ENCODE measurements at regions not wholly inside any gene's neighbourhood (a gene's known extent, or its start where the extent isn't known, plus 50 kb on each side); places are given as distances from the start of the nearest gene placed in this dataset.

DNA sequence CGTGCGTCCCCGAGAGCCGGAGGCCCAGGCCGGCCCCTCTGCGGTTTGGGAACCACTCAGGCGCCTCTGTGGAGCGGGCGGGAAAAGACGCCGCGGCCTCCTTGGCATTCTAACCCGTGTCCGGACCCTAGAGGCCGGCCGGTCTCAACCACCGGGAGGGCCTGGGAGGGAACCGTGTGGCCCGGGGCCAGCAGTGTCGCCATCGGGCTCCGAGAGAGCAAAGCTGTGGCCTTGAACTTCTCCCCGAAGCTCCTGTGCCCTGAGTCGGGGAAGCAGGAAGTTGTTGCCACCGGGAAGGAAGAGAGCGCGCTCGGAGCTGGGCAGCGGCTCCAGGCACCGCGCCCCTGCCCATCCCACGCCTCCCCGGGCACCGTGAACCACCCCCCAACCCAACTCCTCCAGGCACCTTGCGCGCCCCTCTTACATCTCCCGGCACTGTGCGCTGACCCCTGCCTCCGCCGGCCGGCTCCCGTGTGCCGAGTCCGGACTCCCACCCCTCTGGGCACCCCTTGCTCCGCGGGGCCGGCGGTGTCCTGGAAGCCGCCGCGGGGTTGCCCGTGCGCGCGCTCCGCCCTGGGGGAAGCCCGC, 80.0 kb upstream of the PPARA start:
- FAIRE-seq = no peak
- no peaks in the 10 kb centered on the region for H3K9me3 ChIP-seq (ENCODE audit: control insufficient read depth, low read depth, low read length)
- no peak overlapping the region for H2AFZ ChIP-seq (ENCODE audit: control insufficient read depth, low read length)
- H3K27ac ChIP-seq (ENCODE audit: control insufficient read depth, insufficient read depth, low read length) = peak overlapping the region; percentile 98
- peak overlapping the region; percentile 95 for H3K9ac ChIP-seq (ENCODE audit: control insufficient read depth, extremely low read depth, insufficient read depth, low read length)
- H3K9me1 ChIP-seq (ENCODE audit: control insufficient read depth, extremely low read depth, insufficient read depth, low read length) = no peaks in the 10 kb centered on the region
- peaks cover 23% of the 10 kb centered on the region for H3K4me1 ChIP-seq (ENCODE audit: control insufficient read depth, extremely low read depth, insufficient read depth, low read length)
- H4K20me1 ChIP-seq (ENCODE audit: control insufficient read depth, extremely low read depth, insufficient read depth, low read length) = peaks cover 10% of the 10 kb centered on the region
- TF ChIP-seq, protein P1, sequence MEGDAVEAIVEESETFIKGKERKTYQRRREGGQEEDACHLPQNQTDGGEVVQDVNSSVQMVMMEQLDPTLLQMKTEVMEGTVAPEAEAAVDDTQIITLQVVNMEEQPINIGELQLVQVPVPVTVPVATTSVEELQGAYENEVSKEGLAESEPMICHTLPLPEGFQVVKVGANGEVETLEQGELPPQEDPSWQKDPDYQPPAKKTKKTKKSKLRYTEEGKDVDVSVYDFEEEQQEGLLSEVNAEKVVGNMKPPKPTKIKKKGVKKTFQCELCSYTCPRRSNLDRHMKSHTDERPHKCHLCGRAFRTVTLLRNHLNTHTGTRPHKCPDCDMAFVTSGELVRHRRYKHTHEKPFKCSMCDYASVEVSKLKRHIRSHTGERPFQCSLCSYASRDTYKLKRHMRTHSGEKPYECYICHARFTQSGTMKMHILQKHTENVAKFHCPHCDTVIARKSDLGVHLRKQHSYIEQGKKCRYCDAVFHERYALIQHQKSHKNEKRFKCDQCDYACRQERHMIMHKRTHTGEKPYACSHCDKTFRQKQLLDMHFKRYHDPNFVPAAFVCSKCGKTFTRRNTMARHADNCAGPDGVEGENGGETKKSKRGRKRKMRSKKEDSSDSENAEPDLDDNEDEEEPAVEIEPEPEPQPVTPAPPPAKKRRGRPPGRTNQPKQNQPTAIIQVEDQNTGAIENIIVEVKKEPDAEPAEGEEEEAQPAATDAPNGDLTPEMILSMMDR (optimal IDR thresholded peaks at IDR 0.05 in 1 of 3, IDR thresholded peaks at IDR 0.05 in 1 of 3, conservative IDR thresholded peaks at IDR 0.05 in 1 of 3; ENCODE audit: extremely low read depth in 1 of 3, insufficient read depth in 2 of 3, low read length in 3 of 3) = no peak
- no peak for TF ChIP-seq EZH2 (IDR thresholded peaks at IDR 0.05; ENCODE audit: low read length)
- no peak for DNase-seq (ENCODE audit: low read depth, low spot score)
- dilution Hi-C loops (cut with MboI; ENCODE audit: extremely low pct_ligation_motif_present, low sequenced_read_pairs) = no loop called here
- H3K27me3 ChIP-seq (ENCODE audit: control insufficient read depth, extremely low read depth, insufficient read depth, low read length) = no peaks in the 10 kb centered on the region
- H3K79me2 ChIP-seq (ENCODE audit: control insufficient read depth, insufficient read depth, low read length) = peaks cover 84% of the 10 kb centered on the region
- peaks cover 11 to 24% of the 10 kb centered on the region in 2 experiments for H3K36me3 ChIP-seq (ENCODE audit: control insufficient read depth in 2 of 2, extremely low read depth in 1 of 2, insufficient read depth in 2 of 2, low read length in 2 of 2)
- peak overlapping the region; percentile 100 for H3K4me2 ChIP-seq (ENCODE audit: control insufficient read depth, extremely low read depth, insufficient read depth, low read depth, low read length)
- peak overlapping the region; percentile 54 to 71 (median 59) for H3K4me3 ChIP-seq (ENCODE audit: control insufficient read depth in 2 of 3, extremely low read depth in 1 of 3, insufficient read depth in 2 of 3, low read depth in 1 of 3, low read length in 3 of 3)

DNA sequence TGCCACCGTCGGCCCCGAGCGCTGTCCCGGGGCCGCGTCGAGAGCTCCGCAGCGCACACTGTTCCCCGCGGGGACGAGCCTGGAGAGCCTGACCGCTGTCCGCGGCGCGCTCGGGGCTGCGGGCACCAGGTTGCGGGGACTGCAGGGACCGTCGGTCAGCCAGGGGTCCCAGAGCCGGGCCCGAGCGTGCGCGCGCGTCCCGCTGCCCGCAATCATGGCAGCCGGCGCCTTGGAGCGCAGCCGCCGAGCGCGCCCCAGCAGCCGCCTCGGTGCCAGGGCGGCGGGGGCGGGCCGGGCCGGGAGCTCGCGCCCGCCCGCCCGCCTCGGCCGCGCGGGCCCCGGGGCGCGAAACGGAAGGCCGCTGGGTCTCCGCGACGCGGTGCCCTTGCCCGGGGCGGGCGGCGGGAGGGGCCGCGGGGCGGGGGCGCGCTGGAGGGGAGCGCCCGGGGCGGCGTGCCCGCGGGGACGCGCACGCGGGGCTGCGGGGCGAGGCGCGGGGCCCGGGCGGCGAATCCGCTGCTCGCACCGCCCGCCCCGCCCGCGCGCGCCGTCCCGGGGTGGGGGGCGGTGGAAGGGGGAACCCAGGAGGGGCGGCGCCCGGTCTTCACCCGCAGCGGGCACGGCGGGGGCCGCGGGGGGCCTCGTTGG, 79.4 kb upstream of the PPARA start:
- no peaks in the 10 kb centered on the region for H3K9me3 ChIP-seq (ENCODE audit: control insufficient read depth, low read depth, low read length)
- H3K79me2 ChIP-seq (ENCODE audit: control insufficient read depth, insufficient read depth, low read length) = peaks cover 84% of the 10 kb centered on the region
- TF ChIP-seq, protein P1 (optimal IDR thresholded peaks at IDR 0.05 in 1 of 3, IDR thresholded peaks at IDR 0.05 in 1 of 3, conservative IDR thresholded peaks at IDR 0.05 in 1 of 3; ENCODE audit: extremely low read depth in 1 of 3, insufficient read depth in 2 of 3, low read length in 3 of 3) = no peak
- TF ChIP-seq EZH2 (IDR thresholded peaks at IDR 0.05; ENCODE audit: low read length) = no peak
- peaks cover 11 to 28% of the 10 kb centered on the region in 2 experiments for H3K36me3 ChIP-seq (ENCODE audit: control insufficient read depth in 2 of 2, extremely low read depth in 1 of 2, insufficient read depth in 2 of 2, low read length in 2 of 2)
- no peak for FAIRE-seq
- DNase-seq (ENCODE audit: low read depth, low spot score) = no peak
- peaks cover 29% of the 10 kb centered on the region for H3K4me1 ChIP-seq (ENCODE audit: control insufficient read depth, extremely low read depth, insufficient read depth, low read length)
- no peak overlapping the region for H2AFZ ChIP-seq (ENCODE audit: control insufficient read depth, low read length)
- peaks cover 10% of the 10 kb centered on the region for H4K20me1 ChIP-seq (ENCODE audit: control insufficient read depth, extremely low read depth, insufficient read depth, low read length)
- peak overlapping the region; percentile 99 for H3K9ac ChIP-seq (ENCODE audit: control insufficient read depth, extremely low read depth, insufficient read depth, low read length)
- no peaks in the 10 kb centered on the region for H3K27me3 ChIP-seq (ENCODE audit: control insufficient read depth, extremely low read depth, insufficient read depth, low read length)
- peak overlapping the region; percentile 56 to 90 (median 71) for H3K4me3 ChIP-seq (ENCODE audit: control insufficient read depth in 2 of 3, extremely low read depth in 1 of 3, insufficient read depth in 2 of 3, low read depth in 1 of 3, low read length in 3 of 3)
- dilution Hi-C loops (cut with MboI; ENCODE audit: extremely low pct_ligation_motif_present, low sequenced_read_pairs) = no loop called here
- no peaks in the 10 kb centered on the region for H3K9me1 ChIP-seq (ENCODE audit: control insufficient read depth, extremely low read depth, insufficient read depth, low read length)
- peak overlapping the region; percentile 100 for H3K4me2 ChIP-seq (ENCODE audit: control insufficient read depth, extremely low read depth, insufficient read depth, low read depth, low read length)
- peak overlapping the region; percentile 98 for H3K27ac ChIP-seq (ENCODE audit: control insufficient read depth, insufficient read depth, low read length)
